Kidney (tissue), 13 donors: ENCODE measurements at regions not wholly inside any gene's neighbourhood (a gene's known extent, or its start where the extent isn't known, plus 50 kb on each side); places are given as distances from the start of the nearest gene placed in this dataset.

Source experiments
- DNase-seq, 5 donors: peaks; one replicate each; pipeline ENCODE4 v3.0.0-alpha.2; 2013 to 2020
- FAIRE-seq: peaks from 2 replicates; lab custom pipeline; 2012; peaks lifted over from hg19 to GRCh38; lab: Jason Lieb, UNC
- H3K27ac ChIP-seq, 2 donors: one replicate each; pipeline ENCODE4 v1.7.0; 2013; ENCODE audit warnings: low read depth in 2 of 2, low read length in 2 of 2, inconsistent platforms in 1 of 2
- H3K27me3 ChIP-seq: one replicate; pipeline ENCODE4 v1.7.1; 2013; ENCODE audit warnings: low read length, inconsistent platforms; ENCODE audit not compliant: control insufficient read depth, insufficient read depth
- H3K36me3 ChIP-seq, 3 donors: one replicate each; pipeline versions ENCODE4 v1.7.0 to v1.7.1; 2013; ENCODE audit warnings: low read length in 3 of 3, control low read depth in 1 of 3, inconsistent platforms in 1 of 3; ENCODE audit not compliant: insufficient read depth in 3 of 3, control insufficient read depth in 2 of 3
- H3K4me1 ChIP-seq, 3 donors: one replicate each; pipeline versions ENCODE4 v1.7.0 to v1.7.1; 2013; ENCODE audit warnings: low read length in 3 of 3, inconsistent platforms in 1 of 3, low read depth in 1 of 3; ENCODE audit not compliant: control insufficient read depth in 2 of 3, insufficient read depth in 2 of 3
- H3K4me3 ChIP-seq, 3 donors: one replicate each; pipeline versions ENCODE4 v1.7.0 to v1.8.1; 2013; ENCODE audit warnings: low read length in 3 of 3, control low read depth in 1 of 3, inconsistent platforms in 1 of 3
- H3K9ac ChIP-seq, 3 donors: one replicate each; pipeline versions ENCODE4 v1.7.0 to v1.7.1; 2013; ENCODE audit warnings: low read length in 3 of 3, control low read depth in 1 of 3, inconsistent platforms in 1 of 3
- H3K9me3 ChIP-seq, 3 donors: one replicate each; pipeline versions ENCODE4 v1.7.0 to v1.7.1; 2013; ENCODE audit warnings: low read length in 3 of 3, control low read depth in 1 of 3, inconsistent platforms in 1 of 3; ENCODE audit not compliant: control insufficient read depth in 2 of 3, insufficient read depth in 1 of 3
- CTCF ChIP-seq: IDR thresholded peaks from 3 replicates; pipeline ENCODE4 v1.5.1; 2012; ENCODE audit warnings: mild to moderate bottlenecking, moderate library complexity, borderline replicate concordance; ENCODE audit not compliant: insufficient read depth; ENCODE audit errors: extremely low read depth
- intact Hi-C: fragments of 100-400 bp; cut with DNase I; formaldehyde crosslinking; loops from one replicate; pipeline ENCODE4 v1.11.1; 2022
- donor health status: control.
- donor health status: control.
- donor health status: control.
- donor health status: control.
- donor health status: control.
- donor health status: DM: yes; HTN: yes; CAD: no.
- donor health status: Normal renal cell carcinoma (clear cell type).

GRCh38 chr6:43851204-43851865 is 81.3 kb downstream of the VEGFA start:
- no peak for FAIRE-seq
- Histone ChIP-seq H3K9ac (no peak overlapping the region), H3K36me3 (no peaks in the 10 kb centered on the region), H3K27ac (no peak overlapping the region), H3K4me3 (no peak overlapping the region), H3K9me3 (no peaks in the 10 kb centered on the region), H3K27me3 (no peaks in the 10 kb centered on the region), H3K4me1 (peaks cover 0 to 3% (median 0%) of the 10 kb centered on the region in 3 donors)
- intact Hi-C loops: no loop called here
- TF ChIP-seq CTCF: no peak
- peak in 3 of 5 donors; percentile 43 to 74 (median 71) for DNase-seq

- Histone ChIP-seq H3K4me1 (peaks cover 0 to 3% (median 0%) of the 10 kb centered on the region in 3 donors), H3K4me3 (no peak overlapping the region), H3K36me3 (no peaks in the 10 kb centered on the region), H3K9me3 (no peaks in the 10 kb centered on the region), H3K27me3 (no peaks in the 10 kb centered on the region), H3K27ac (peak overlapping the region in 1 of 2 donors; percentile 6), H3K9ac (no peak overlapping the region)
- FAIRE-seq (no peak), DNase-seq (peak in 1 of 5 donors; percentile 21)
- intact Hi-C loops: no loop called here
- no peak for TF ChIP-seq CTCF
Measured at GRCh38 chr6:43850314-43851203, 80.5 kb downstream of the VEGFA start.

- Histone ChIP-seq H3K9me3 (no peaks in the 10 kb centered on the region), H3K4me3 (no peak overlapping the region), H3K36me3 (no peaks in the 10 kb centered on the region), H3K27ac (no peak overlapping the region), H3K9ac (no peak overlapping the region), H3K4me1 (peaks cover 0 to 3% (median 0%) of the 10 kb centered on the region in 3 donors), H3K27me3 (no peaks in the 10 kb centered on the region)
- intact Hi-C loops: no loop called here
- no peak for TF ChIP-seq CTCF
- FAIRE-seq (no peak), DNase-seq (no peak)
Measured at GRCh38 chr6:43849844-43850243, 79.8 kb downstream of the VEGFA start.
